ENCODE measurements at regions not wholly inside any gene's neighbourhood (a gene's known extent, or its start where the extent isn't known, plus 50 kb on each side); places are given as distances from the start of the nearest gene placed in this dataset.

GRCh38 chr21:22582026-22582425 lies 1583.8 kb downstream of the NCAM2 start:
- H3K9me3 ChIP-seq, result no peaks in the 10 kb centered on the region
- H2AFZ ChIP-seq (ENCODE audit: low read depth), result no peak overlapping the region
- H3K27ac ChIP-seq (ENCODE audit: low read depth in 2 of 2, low read length in 1 of 2), result no peak overlapping the region
- H3K36me3 ChIP-seq (replicated peaks in 1 of 2; ENCODE audit: control insufficient read depth in 1 of 2, insufficient read depth in 2 of 2, low read length in 1 of 2), result no peaks in the 10 kb centered on the region
- no peaks in the 10 kb centered on the region for H3K9me2 ChIP-seq
- no peaks in the 10 kb centered on the region for H3F3A ChIP-seq (replicated peaks; ENCODE audit: insufficient read depth)
- ChIA-PET POLR2A (no interaction called here), CTCF (no interaction called here)
- H3K4me1 ChIP-seq (ENCODE audit: control insufficient read depth in 1 of 2, insufficient read depth in 2 of 2, low read depth in 1 of 2, low read length in 1 of 2), result no peaks in the 10 kb centered on the region
- no peak overlapping the region for H3K9ac ChIP-seq
- H4K20me1 ChIP-seq (ENCODE audit: insufficient read depth), result no peaks in the 10 kb centered on the region
- H3K27me3 ChIP-seq (ENCODE audit: insufficient read depth), result no peaks in the 10 kb centered on the region
- H3K4me2 ChIP-seq, result no peak overlapping the region
- TF ChIP-seq RCOR1 (IDR thresholded peaks at IDR 0.05; ENCODE audit: low read length) (no peak), RFX5 (IDR thresholded peaks at IDR 0.05; ENCODE audit: low read length) (no peak)
- H3K79me2 ChIP-seq (ENCODE audit: insufficient read depth), result no peaks in the 10 kb centered on the region
- DNase-seq, result no peak
- 53% methylated on average over 2 of the region's 2 CpGs for WGBS (ENCODE audit: low lambda C conversion rate)
- no peak overlapping the region for H3K4me3 ChIP-seq (ENCODE audit: low read depth in 2 of 2, low read length in 1 of 2)

- DNase-seq, result no peak
- Histone ChIP-seq H3K4me2 (no peak overlapping the region), H3K36me3 (replicated peaks in 1 of 2; ENCODE audit: control insufficient read depth in 1 of 2, insufficient read depth in 2 of 2, low read length in 1 of 2) (no peaks in the 10 kb centered on the region), H4K20me1 (ENCODE audit: insufficient read depth) (no peaks in the 10 kb centered on the region), H3K27ac (ENCODE audit: low read depth in 2 of 2, low read length in 1 of 2) (no peak overlapping the region), H3K27me3 (ENCODE audit: insufficient read depth) (no peaks in the 10 kb centered on the region), H3K9me2 (no peaks in the 10 kb centered on the region), H3K9ac (no peak overlapping the region), H3K4me1 (ENCODE audit: control insufficient read depth in 1 of 2, insufficient read depth in 2 of 2, low read depth in 1 of 2, low read length in 1 of 2) (no peaks in the 10 kb centered on the region), H3K4me3 (ENCODE audit: low read depth in 2 of 2, low read length in 1 of 2) (no peak overlapping the region), H3F3A (replicated peaks; ENCODE audit: insufficient read depth) (no peaks in the 10 kb centered on the region), H3K79me2 (ENCODE audit: insufficient read depth) (no peaks in the 10 kb centered on the region), H2AFZ (ENCODE audit: low read depth) (no peak overlapping the region), H3K9me3 (no peaks in the 10 kb centered on the region)
- POLR2A ChIA-PET, result no interaction called here
- 76% methylated on average over 5 of the region's 5 CpGs for WGBS (ENCODE audit: low lambda C conversion rate)
- CTCF ChIA-PET, result no interaction called here
- TF ChIP-seq RAD21 (IDR thresholded peaks at IDR 0.05; ENCODE audit: low read length), result no peak
- no peak for TF ChIP-seq CHD2 (IDR thresholded peaks at IDR 0.05; ENCODE audit: low read length, partially characterized antibody)
- TF ChIP-seq, protein P1, sequence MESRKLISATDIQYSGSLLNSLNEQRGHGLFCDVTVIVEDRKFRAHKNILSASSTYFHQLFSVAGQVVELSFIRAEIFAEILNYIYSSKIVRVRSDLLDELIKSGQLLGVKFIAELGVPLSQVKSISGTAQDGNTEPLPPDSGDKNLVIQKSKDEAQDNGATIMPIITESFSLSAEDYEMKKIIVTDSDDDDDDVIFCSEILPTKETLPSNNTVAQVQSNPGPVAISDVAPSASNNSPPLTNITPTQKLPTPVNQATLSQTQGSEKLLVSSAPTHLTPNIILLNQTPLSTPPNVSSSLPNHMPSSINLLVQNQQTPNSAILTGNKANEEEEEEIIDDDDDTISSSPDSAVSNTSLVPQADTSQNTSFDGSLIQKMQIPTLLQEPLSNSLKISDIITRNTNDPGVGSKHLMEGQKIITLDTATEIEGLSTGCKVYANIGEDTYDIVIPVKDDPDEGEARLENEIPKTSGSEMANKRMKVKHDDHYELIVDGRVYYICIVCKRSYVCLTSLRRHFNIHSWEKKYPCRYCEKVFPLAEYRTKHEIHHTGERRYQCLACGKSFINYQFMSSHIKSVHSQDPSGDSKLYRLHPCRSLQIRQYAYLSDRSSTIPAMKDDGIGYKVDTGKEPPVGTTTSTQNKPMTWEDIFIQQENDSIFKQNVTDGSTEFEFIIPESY (IDR thresholded peaks at IDR 0.05; ENCODE audit: borderline replicate concordance, low read depth), result no peak
- TF ChIP-seq RFX5 (IDR thresholded peaks at IDR 0.05; ENCODE audit: low read length), result no peak
- TF ChIP-seq MAX (IDR thresholded peaks at IDR 0.05; ENCODE audit: low read depth), result no peak
- no peak for TF ChIP-seq MXI1 (IDR thresholded peaks at IDR 0.05; ENCODE audit: low read depth, low read length)
- TF ChIP-seq IRF3 (IDR thresholded peaks at IDR 0.05; ENCODE audit: low read depth, low read length), result no peak
- TF ChIP-seq TCF12 (IDR thresholded peaks at IDR 0.05), result no peak
- no peak for TF ChIP-seq FOXJ3 (CRISPR knock-in tag; IDR thresholded peaks at IDR 0.05)
- no peak for TF ChIP-seq JUND (IDR thresholded peaks at IDR 0.05)
- TF ChIP-seq GABPA (IDR thresholded peaks at IDR 0.05; ENCODE audit: low read depth), result no peak
- no peak for TF ChIP-seq TEAD4 (IDR thresholded peaks at IDR 0.05; ENCODE audit: borderline replicate concordance, insufficient read depth)
- TF ChIP-seq YY1 (IDR thresholded peaks at IDR 0.05; ENCODE audit: low read depth), result no peak
- no peak for TF ChIP-seq EZH2phosphoT487 (IDR thresholded peaks at IDR 0.05; ENCODE audit: borderline replicate concordance, low read depth)
- TF ChIP-seq FOSL2 (IDR thresholded peaks at IDR 0.05; ENCODE audit: borderline replicate concordance, low read depth), result no peak
- TF ChIP-seq, protein P2, sequence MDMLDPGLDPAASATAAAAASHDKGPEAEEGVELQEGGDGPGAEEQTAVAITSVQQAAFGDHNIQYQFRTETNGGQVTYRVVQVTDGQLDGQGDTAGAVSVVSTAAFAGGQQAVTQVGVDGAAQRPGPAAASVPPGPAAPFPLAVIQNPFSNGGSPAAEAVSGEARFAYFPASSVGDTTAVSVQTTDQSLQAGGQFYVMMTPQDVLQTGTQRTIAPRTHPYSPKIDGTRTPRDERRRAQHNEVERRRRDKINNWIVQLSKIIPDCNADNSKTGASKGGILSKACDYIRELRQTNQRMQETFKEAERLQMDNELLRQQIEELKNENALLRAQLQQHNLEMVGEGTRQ (IDR thresholded peaks at IDR 0.05; ENCODE audit: borderline replicate concordance, low read depth, low read length), result no peak
These were observed 1586.1 kb downstream of the NCAM2 start for GRCh38 chr21:22584308-22584707.

Data from SK-N-SH (cell line).